Neural cell (in vitro differentiated cells): ENCODE measurements at regions not wholly inside any gene's neighbourhood (a gene's known extent, or its start where the extent isn't known, plus 50 kb on each side); places are given as distances from the start of the nearest gene placed in this dataset.

Source experiments
- H2AFZ ChIP-seq: fragments of 200-600, 300-800 bp; sonication (generic), shearing (Covaris generic); 2 replicates; pipeline ENCODE4 v1.6.0; 2014; ENCODE audit warnings: low read depth, mild to moderate bottlenecking, antibody characterized with exemption, low read length, moderate library complexity
- H3F3A ChIP-seq: fragments of 200-600 bp; shearing (Covaris generic); 2 replicates; pipeline ENCODE4 v1.6.1; 2016; ENCODE audit warnings: mild to moderate bottlenecking, moderate library complexity, mixed read lengths, antibody characterized with exemption, low read length; ENCODE audit not compliant: insufficient read depth, poor library complexity, severe bottlenecking
- H3K27ac ChIP-seq: fragments of 200-600, 300-800 bp; sonication (generic), shearing (Covaris generic); 2 replicates; pipeline ENCODE4 v1.5.1; 2014; ENCODE audit warnings: mild to moderate bottlenecking, low read length, moderate library complexity
- H3K27me3 ChIP-seq: fragments of 300-800, 200-600 bp; sonication (generic), shearing (Covaris generic); 2 replicates; pipeline ENCODE4 v1.6.0; 2014; ENCODE audit warnings: mild to moderate bottlenecking, low read depth, low read length, moderate library complexity; ENCODE audit not compliant: insufficient read depth
- H3K36me3 ChIP-seq: fragments of 300-800, 200-600 bp; sonication (generic), shearing (Covaris generic); 2 replicates; pipeline ENCODE4 v1.5.1; 2014; ENCODE audit warnings: mild to moderate bottlenecking, antibody characterized with exemption, low read length, moderate library complexity; ENCODE audit not compliant: insufficient read depth
- H3K4me2 ChIP-seq: fragments of 300-800, 200-600 bp; sonication (generic), shearing (Covaris generic); 2 replicates; pipeline ENCODE4 v1.6.0; 2014; ENCODE audit warnings: mild to moderate bottlenecking, low read length
- H3K4me3 ChIP-seq: fragments of 300-800, 200-600 bp; sonication (generic), shearing (Covaris generic); 2 replicates; pipeline ENCODE4 v1.5.1; 2014; ENCODE audit warnings: mild to moderate bottlenecking, low read length, moderate library complexity
- H3K79me2 ChIP-seq: fragments of 200-600 bp; shearing (Covaris generic); replicated peaks from 2 replicates; pipeline ENCODE4 v1.6.0; 2014; ENCODE audit warnings: mild to moderate bottlenecking, low read length, moderate library complexity; ENCODE audit not compliant: insufficient read depth
- H3K9ac ChIP-seq: fragments of 300-800, 200-600 bp; sonication (generic), shearing (Covaris generic); 2 replicates; pipeline ENCODE4 v1.6.1; 2016; ENCODE audit warnings: mild to moderate bottlenecking, low read length, mixed read lengths
- H3K9me2 ChIP-seq: fragments of 200-600 bp; shearing (Covaris generic); 2 replicates; pipeline ENCODE4 v1.6.1; 2016; ENCODE audit warnings: mild to moderate bottlenecking, low read length, mixed read lengths; ENCODE audit not compliant: insufficient read depth
- H3K9me3 ChIP-seq: fragments of 200-600, 300-800 bp; sonication (generic), shearing (Covaris generic); 2 replicates; pipeline ENCODE4 v1.6.1; 2016; ENCODE audit warnings: mild to moderate bottlenecking, mixed run types, low read length, moderate library complexity, mixed read lengths
- H4K20me1 ChIP-seq: fragments of 200-600 bp; shearing (Covaris generic); 2 replicates; pipeline ENCODE4 v1.6.1; 2016; ENCODE audit warnings: mild to moderate bottlenecking, mixed run types; ENCODE audit not compliant: insufficient read depth
- CTCF ChIP-seq: fragments of 450-650 bp; IDR thresholded peaks from 2 replicates; pipeline ENCODE4 v1.5.1; 2014; ENCODE audit warnings: antibody characterized with exemption, mild to moderate bottlenecking, moderate library complexity; ENCODE audit not compliant: poor library complexity, severe bottlenecking
- EP300 ChIP-seq: fragments of 450-650 bp; conservative IDR thresholded peaks from 2 replicates; pipeline ENCODE4 v1.6.1; 2014; ENCODE audit warnings: antibody characterized with exemption, mild to moderate bottlenecking, moderate library complexity; ENCODE audit not compliant: poor library complexity, severe bottlenecking
- EZH2 ChIP-seq: fragments of 200-600, 300-800 bp; shearing (Covaris generic), sonication (generic); IDR thresholded peaks from 2 replicates; pipeline ENCODE4 v1.6.1; 2014; ENCODE audit warnings: antibody characterized with exemption, low read length, borderline replicate concordance, mild to moderate bottlenecking; ENCODE audit not compliant: insufficient read depth, poor library complexity, severe bottlenecking
- MXI1 ChIP-seq: fragments of 450-650 bp; conservative IDR thresholded peaks from 2 replicates; pipeline ENCODE4 v1.6.1; 2014; ENCODE audit warnings: antibody characterized with exemption, mild to moderate bottlenecking; ENCODE audit not compliant: poor library complexity, severe bottlenecking
- POLR2AphosphoS5 ChIP-seq: IDR thresholded peaks from 2 replicates; pipeline ENCODE4 v1.6.1; 2012
- RAD21 ChIP-seq: fragments of 450-650 bp; conservative IDR thresholded peaks from 2 replicates; pipeline ENCODE4 v1.6.1; 2014; ENCODE audit warnings: antibody characterized with exemption, mild to moderate bottlenecking, moderate library complexity
- REST ChIP-seq: IDR thresholded peaks from 2 replicates; pipeline ENCODE4 v1.6.1; 2012; ENCODE audit warnings: borderline replicate concordance
- SMC3 ChIP-seq: fragments of 450-650 bp; conservative IDR thresholded peaks from 2 replicates; pipeline ENCODE4 v1.6.1; 2014; ENCODE audit warnings: antibody characterized with exemption, mild to moderate bottlenecking, moderate library complexity; ENCODE audit not compliant: poor library complexity
- TAF1 ChIP-seq: IDR thresholded peaks from 2 replicates; pipeline ENCODE4 v1.6.1; 2012; ENCODE audit warnings: low read depth

- Histone ChIP-seq H2AFZ (no peak overlapping the region), H3K9ac (no peak overlapping the region), H3K9me2 (no peaks in the 10 kb centered on the region), H4K20me1 (no peaks in the 10 kb centered on the region), H3K4me2 (no peak overlapping the region), H3K27me3 (no peaks in the 10 kb centered on the region), H3K27ac (no peak overlapping the region), H3K4me3 (no peak overlapping the region), H3F3A (no peaks in the 10 kb centered on the region), H3K9me3 (no peaks in the 10 kb centered on the region), H3K79me2 (no peaks in the 10 kb centered on the region), H3K36me3 (no peaks in the 10 kb centered on the region)
- TF ChIP-seq SMC3 = no peak
- no peak for TF ChIP-seq RAD21
- TF ChIP-seq POLR2AphosphoS5 = no peak
- no peak for TF ChIP-seq MXI1
- TF ChIP-seq EP300 = no peak
- TF ChIP-seq CTCF = no peak
- no peak for TF ChIP-seq TAF1
- no peak for TF ChIP-seq EZH2
- TF ChIP-seq REST = no peak
Observed at GRCh38 chr13:52954838-52955237, 73.8 kb upstream of the OLFM4 start.

GRCh38 chr13:52950436-52950956, 78.1 kb upstream of the OLFM4 start:
- TF ChIP-seq CTCF = no peak
- TF ChIP-seq SMC3 = no peak
- TF ChIP-seq TAF1 = no peak
- no peak for TF ChIP-seq REST
- TF ChIP-seq POLR2AphosphoS5 = no peak
- no peak for TF ChIP-seq RAD21
- TF ChIP-seq EP300 = no peak
- no peak for TF ChIP-seq EZH2
- Histone ChIP-seq H3K79me2 (no peaks in the 10 kb centered on the region), H2AFZ (no peak overlapping the region), H3F3A (no peaks in the 10 kb centered on the region), H3K9me3 (peaks cover 4% of the 10 kb centered on the region), H3K9ac (no peak overlapping the region), H4K20me1 (no peaks in the 10 kb centered on the region), H3K36me3 (no peaks in the 10 kb centered on the region), H3K27ac (no peak overlapping the region), H3K4me2 (no peak overlapping the region), H3K9me2 (no peaks in the 10 kb centered on the region), H3K4me3 (no peak overlapping the region), H3K27me3 (no peaks in the 10 kb centered on the region)
